GM18499 (cell line): ENCODE measurements at regions not wholly inside any gene's neighbourhood (a gene's known extent, or its start where the extent isn't known, plus 50 kb on each side); places are given as distances from the start of the nearest gene placed in this dataset.

ENCODE experiments used
- ATAC-seq: cut with Tn5 transposase; IDR thresholded peaks from one replicate; pipeline ENCODE4 v1.9.1; 2021; ENCODE audit warnings: moderate number of reproducible peaks; ENCODE audit not compliant: insufficient read depth, unreplicated experiment

- no peak for ATAC-seq
These were observed 259.5 kb upstream of the BOD1L1 start for GRCh38 chr4:13887010-13887409.

DNA sequence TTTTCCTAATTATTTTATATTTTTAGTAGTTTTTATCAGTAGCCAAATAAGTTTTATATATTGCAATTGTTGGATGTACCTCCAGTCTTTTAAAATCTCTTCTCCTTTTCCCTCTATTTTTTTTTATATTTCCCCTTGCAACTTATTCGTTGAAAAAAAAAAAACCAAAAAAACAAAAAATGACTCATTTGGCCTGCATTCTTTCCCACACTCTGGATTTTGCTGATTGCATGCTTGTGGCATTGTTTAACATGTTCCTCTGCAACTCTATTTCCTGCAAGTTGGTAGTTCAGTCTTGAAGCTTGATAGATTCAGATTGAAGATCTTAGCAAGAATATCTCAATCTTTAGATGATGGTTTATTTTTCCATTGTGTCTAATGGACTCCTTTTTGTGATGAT lies 260.6 kb upstream of the BOD1L1 start:
- ATAC-seq, result no peak

- no peak for ATAC-seq
These were observed 264.0 kb upstream of the BOD1L1 start for GRCh38 chr4:13891544-13891939.

GRCh38 chr4:13892739-13893105 lies 265.2 kb upstream of the BOD1L1 start:
- no peak for ATAC-seq

- ATAC-seq, result no peak
These were observed 265.7 kb upstream of the BOD1L1 start for GRCh38 chr4:13893211-13893610.

GRCh38 chr4:13893987-13894386 lies 266.5 kb upstream of the BOD1L1 start:
- ATAC-seq, result no peak

- ATAC-seq, result no peak
These were observed 273.3 kb upstream of the BOD1L1 start for GRCh38 chr4:13900780-13901179.

DNA sequence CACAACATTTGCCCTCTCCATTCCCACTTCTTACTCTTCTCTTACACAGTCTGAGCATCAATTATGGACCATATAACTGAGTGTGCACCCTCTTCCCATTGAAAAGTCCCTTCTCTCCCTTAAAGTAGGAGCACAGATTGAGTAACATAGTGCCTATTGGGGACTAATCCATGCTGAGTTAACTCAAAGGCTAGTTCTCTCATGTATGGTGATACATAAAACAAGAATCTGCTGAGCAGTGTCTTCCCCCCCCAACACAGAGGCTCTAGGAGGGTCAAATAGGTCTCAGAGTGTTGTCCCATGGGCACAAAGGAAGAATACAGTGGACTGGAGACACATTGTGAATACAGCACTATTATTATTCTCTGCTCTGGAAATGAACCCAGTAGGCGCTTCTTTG lies 274.6 kb upstream of the BOD1L1 start:
- ATAC-seq, result no peak

GRCh38 chr4:13903061-13903460 lies 275.5 kb upstream of the BOD1L1 start:
- no peak for ATAC-seq

GRCh38 chr4:13903901-13904300 lies 276.4 kb upstream of the BOD1L1 start:
- no peak for ATAC-seq

GRCh38 chr4:13905543-13905942 lies 278.0 kb upstream of the BOD1L1 start:
- ATAC-seq, result no peak

- no peak for ATAC-seq
These were observed 279.2 kb upstream of the BOD1L1 start for GRCh38 chr4:13906727-13907126.

GRCh38 chr4:13907255-13907751 lies 279.8 kb upstream of the BOD1L1 start:
- ATAC-seq, result no peak

DNA sequence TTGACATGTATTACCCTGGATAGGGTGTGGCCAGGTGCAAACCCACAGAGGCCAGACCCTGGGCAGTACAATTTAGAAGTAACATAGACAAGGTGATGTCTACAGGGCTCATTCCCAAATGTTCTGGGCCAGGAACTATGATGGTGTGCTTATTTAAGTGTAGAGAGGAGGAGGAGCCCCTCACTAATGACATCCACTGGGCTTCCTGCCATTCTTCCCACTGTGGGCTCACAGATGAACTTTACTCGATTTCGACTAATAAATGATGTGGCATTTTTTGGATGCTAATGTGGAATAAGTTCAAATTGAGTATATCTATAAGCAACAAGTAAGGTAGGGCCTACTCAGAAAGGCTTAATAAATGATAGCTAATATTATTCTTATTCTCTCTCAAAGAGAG lies 280.9 kb upstream of the BOD1L1 start:
- ATAC-seq, result no peak

- no peak for ATAC-seq
These were observed 283.0 kb upstream of the BOD1L1 start for GRCh38 chr4:13910556-13910955.

DNA sequence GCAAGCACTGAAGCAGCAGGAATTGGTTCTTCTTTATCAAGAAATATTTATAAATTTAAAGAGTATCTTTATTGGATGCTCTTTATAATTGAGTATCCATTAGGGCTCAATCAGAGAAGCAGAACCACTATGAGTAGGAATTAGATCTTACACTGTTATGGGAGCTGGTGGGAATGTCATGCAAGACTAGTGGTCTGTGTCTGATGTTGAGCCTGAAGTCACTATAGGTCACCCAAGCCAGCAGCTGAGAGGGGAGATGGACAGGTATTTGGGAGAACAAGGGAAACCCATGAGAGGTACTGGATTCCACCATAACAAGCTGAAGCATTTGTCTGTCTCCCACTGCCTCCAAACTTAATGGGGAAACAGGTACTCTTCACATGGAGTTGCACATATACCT lies 283.7 kb upstream of the BOD1L1 start:
- ATAC-seq, result no peak

GRCh38 chr4:13912436-13912925 lies 285.0 kb upstream of the BOD1L1 start:
- ATAC-seq, result no peak

- no peak for ATAC-seq
These were observed 285.4 kb upstream of the BOD1L1 start for GRCh38 chr4:13912966-13913365.

DNA sequence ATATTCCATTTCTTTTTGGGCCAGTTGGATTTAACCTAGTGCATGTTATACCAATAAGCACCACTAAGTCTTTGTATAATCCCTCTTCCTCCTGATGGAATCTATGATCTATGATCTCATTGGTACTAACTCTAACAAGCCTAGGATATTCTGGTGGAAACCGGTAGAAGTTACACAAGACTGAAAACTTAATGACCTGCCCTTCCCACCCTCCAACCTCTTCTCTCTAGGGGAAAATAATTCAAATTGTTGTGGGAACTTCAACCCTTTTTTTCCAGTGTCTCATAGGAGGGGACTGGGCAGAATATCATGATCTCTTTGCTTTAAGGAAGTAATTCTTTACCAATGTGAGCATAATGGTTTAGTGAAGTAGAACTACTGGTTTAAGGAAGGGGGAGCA lies 289.5 kb upstream of the BOD1L1 start:
- ATAC-seq, result no peak

DNA sequence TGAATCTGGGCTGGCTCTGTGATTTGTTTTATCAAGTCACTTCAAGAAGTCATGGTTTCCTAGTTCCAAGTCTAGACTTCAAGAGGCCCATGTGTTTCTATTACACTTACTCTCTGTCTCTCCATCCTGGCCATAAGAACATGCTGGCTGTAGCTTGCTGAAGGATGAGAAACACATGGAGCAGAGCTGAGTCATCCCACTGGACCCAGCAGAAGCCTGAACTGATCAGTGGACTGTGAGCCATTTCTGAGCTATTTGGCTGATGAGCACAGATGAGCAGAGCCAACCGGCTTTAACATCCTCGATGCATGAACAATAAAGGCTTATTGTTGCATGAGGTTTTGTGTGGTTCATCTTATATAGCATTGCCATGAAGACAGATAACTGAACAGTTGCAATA lies 290.6 kb upstream of the BOD1L1 start:
- no peak for ATAC-seq

DNA sequence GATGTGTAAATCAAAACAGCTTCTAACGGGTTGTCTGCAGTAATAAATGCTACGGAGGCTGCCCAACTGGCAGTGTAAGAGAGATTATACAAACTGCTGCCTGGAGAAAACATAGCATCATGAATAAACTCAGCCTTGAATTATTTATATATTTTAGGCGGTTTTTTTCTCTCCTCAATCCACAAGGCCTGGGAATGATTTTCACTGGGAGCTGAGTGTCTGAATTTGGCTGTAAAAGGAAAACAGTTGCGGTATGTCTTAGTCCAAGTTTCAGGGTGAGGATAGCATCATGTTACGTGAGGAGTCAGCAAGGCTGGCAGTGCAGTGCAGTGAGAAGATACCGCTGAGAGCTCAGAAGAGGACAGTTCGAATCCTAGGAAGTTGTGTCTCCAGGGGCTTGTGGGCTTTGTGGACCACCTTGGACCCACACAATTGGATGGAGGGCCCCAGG lies 291.5 kb upstream of the BOD1L1 start:
- ATAC-seq, result no peak

GRCh38 chr4:13920111-13920875 lies 292.8 kb upstream of the BOD1L1 start:
- ATAC-seq, result no peak
